GM21367 (cell line): ENCODE measurements at regions not wholly inside any gene's neighbourhood (a gene's known extent, or its start where the extent isn't known, plus 50 kb on each side); places are given as distances from the start of the nearest gene placed in this dataset.

Source experiments
- ATAC-seq: cut with Tn5 transposase; IDR thresholded peaks from one replicate; pipeline ENCODE4 v1.9.1; 2021; ENCODE audit not compliant: unreplicated experiment

DNA sequence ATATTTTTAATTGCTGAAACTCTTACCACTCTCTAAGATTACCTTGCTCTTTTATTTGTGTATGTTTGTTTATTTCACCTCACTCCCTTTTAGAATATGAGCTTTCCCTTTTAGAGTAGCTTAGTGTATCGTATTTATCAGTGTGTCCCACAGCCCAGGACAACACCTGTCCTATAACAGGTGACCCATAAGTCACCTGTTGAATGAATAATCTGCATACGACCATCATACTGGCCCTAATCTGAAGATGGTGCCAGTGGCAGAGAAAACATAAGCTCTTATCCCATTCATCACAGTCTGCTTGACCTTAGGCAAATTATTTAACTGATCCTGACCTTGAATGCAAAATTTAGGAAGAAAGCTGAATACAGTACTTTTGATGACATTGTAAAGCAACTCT, 254.6 kb upstream of the NR2F2 start:
- no peak for ATAC-seq

DNA sequence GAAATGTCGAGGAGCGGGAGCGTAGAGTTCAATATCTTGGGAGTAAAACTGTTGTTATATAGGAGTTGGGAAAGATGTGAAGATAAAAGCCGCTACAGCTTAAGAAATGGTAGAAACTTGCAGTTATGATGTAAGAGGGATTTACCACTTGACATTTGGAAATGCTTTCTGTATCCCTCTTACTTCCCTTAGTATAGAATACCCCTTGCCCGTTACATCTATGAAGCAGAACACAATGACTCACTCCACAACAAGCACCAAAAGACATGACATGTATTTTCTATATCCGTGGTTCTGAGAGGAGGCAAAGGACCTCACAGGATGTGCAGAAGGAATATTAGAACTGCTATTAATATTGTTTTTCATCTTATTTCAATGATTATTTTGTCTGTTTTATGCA, 254.2 kb upstream of the NR2F2 start:
- ATAC-seq = no peak

DNA sequence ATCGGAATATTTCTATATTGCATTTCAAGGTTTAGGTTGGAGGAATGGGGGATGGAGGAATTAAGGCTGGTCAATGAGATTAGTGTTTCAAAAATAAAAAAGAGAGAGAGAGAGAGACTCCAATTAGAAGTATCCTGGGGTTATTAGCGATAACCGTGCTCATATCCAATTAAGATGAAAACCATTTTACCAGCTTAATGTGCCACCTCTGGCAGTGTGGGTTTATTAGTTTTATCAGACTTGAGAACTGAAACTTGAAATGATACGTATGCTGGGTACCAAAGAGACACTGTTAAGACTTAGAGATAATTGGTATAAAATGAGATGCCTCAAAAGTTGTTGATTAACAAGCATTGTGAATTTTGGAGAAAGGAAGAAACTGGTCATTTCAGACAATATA, 251.5 kb upstream of the NR2F2 start:
- ATAC-seq = no peak

DNA sequence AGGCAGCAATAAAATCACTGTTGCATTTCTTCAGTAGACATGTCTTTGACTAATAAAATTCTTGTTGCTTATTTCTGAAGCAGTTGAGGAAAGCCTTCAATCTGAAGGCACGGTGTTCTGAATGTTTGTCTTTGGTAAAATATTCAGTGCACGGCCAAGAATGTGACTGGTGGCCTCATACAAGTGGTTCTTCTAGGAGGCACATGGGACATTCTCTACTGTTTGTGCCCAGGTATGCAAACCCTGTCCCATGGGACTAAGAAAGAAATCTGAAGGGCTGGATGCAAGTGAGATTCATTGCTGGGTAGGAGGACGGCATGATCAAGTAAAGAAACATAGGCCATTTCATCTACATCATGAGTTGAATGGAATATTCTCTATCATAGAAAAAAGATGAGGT, 250.6 kb upstream of the NR2F2 start:
- ATAC-seq = no peak

DNA sequence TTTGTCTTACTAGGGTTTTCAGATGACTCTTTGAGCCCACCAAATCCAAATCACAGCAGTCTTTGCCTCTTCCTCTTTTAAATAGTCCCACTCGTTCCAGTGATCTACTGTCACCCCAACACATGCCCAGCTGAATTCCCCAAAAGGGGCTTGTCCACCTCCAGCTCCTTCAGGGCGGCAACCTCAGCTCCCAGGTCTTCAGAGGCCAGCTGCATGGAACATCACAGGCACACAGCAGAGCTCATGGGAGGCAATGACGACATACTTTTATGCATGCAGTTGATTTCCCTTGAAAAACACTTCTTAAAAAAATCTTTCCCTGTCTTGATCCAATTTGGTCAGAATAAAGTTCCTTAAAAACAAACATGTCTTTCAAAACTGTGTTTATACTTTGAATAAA, 244.3 kb upstream of the NR2F2 start:
- no peak for ATAC-seq

DNA sequence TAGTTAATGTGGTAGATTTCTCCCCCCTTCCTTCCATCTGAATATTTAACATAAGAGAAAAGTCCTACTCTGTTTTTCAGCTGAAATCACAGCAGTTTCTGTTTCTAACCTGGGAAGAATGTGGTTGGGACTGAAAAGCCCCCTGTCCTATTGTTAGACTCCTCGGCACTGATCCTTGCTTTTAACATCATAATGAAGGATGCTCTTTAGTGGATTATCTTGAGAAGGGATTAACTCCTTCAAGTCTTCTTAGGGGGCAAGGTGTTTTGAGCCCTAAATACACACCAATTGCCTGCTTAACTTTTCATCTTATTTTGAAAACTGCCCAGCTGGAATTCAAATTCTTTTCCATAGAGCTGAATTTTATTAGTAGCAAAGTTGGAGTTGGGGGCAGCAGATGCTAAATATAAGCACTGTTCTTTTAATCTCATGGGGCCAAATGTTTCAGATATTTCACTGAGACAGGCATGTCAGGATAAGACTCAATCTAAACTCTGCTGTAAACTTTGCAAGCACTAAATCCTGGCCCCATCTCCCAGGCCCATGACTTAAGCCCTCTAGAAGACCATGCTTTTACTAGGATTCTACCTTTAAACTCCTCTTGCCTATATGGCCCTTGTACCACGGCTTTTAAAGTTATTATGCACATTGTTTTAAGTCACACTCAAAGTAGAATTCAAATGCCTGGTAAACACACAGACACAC, 243.2 kb upstream of the NR2F2 start:
- no peak for ATAC-seq

DNA sequence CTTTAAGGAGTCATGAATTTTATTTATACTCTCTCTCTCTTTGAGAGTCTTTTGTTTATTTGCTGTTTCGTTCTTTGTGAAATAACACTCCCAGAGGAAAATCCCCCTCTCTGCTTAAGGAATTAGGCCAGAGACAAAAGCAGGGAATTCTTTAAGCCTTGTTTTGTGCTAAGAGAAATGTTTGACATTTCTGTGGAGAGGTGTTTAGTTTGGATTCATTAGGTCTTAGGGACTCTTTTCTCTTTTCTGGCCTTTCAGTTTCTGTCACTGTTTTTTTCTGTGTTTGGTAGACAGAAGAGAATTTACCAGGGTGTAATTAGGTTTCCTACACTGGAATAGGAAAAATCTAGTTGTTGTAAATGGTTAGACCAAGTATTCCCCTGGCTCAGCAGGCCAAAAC, 241.8 kb upstream of the NR2F2 start:
- no peak for ATAC-seq

DNA sequence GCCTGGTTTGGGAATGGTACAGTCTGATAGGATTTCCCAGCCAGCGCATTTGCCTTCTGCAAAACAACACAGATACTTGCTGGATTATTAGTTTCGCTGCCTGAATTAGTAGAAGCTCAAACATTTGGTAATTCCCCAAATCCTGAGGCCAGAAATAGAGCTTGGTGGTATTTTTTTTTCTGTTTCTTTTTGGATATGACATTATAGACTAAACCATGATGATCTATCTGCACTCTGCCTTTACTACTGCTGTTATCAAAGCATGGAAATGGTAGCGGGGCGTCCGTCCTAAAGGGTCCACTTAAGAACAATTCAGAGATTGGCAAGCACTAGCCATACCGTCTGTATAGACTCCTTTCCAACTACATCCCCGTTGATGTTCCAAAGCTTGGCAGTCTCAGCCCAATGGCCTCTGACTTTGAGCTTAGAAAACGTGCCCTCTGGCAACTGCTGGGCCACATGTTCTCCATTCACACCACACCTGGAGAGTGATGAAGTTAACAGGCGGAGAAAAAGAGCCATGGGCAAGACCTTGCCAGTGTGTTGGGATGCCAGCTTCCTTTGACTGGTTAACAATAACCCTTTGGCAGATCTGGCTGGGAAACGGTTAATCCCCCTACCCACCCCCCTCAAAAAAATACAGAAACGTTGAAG, 241.0 kb upstream of the NR2F2 start:
- ATAC-seq = no peak

DNA sequence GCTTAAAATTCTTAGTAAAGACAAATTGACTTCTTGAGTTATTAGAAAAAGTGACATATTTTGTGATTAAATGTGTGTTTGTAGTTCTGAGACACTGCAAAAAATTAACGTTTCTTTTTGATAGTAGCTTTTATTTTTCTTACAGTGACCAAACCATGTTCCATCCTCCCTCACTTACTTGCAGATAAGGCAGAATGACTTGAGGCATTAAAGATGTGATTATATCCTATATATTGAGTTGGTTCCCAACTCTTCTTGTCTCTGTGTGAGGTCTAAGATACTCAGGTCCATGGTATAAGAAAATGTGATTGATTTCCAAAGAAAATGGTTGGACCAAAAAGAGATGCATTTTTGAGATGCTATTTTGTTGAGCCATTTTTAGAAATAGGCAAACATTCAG, 238.3 kb upstream of the NR2F2 start:
- ATAC-seq = no peak

DNA sequence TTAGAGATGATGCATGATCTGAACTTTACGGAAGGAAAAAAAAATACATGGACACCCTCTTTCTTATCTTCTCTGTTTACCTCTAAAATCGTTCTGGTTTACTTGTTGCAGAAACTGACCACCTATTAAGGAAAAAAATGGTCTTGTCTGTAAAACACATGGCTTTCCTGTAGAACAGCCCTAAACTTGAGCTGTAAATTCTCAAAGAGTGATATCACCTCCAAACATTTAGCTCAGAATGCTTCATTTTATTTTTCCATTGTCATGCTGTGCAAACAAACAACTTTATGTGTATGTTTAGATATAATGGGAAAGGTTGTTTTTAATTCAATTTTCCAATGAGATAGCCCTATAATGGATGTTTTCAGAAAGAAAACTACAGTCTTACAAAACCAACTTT, 237.4 kb upstream of the NR2F2 start:
- no peak for ATAC-seq

DNA sequence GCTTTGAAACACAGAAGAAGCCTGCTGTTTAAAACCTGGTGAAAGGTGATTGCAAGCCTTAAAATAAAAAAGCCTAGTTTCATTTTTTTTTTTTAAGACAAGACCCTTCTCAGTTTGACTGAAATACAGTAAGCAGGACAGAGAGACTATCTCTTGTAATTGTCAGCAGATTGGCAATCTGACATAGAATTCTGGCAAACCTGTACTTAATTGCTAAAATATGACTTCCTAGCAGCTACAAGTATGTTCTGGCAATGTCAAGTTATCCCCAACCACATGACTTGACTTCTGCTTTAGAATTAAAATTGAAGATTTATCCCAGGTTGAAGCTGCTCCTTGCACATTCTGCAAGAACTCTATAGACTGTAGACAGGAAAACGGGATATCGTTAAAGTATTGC, 232.8 kb upstream of the NR2F2 start:
- no peak for ATAC-seq

DNA sequence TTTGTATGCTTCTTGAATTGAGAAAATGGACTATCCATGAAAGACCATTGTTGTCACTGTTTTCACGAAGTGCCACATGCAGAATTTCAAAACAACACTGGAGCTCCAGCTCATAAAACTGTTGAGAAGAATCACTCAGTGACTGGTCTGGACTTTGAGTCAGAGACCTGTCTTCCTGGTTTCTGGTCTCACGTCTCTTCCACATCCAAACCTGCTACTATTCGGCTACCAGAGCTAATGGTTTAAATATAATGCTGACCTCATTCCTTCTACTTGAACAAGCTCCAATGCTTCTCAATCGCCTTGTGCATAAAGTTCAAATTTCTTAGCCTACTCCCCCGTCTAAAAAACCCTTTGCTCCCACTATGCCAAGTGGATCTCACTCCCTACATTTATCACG, 227.9 kb upstream of the NR2F2 start:
- no peak for ATAC-seq

DNA sequence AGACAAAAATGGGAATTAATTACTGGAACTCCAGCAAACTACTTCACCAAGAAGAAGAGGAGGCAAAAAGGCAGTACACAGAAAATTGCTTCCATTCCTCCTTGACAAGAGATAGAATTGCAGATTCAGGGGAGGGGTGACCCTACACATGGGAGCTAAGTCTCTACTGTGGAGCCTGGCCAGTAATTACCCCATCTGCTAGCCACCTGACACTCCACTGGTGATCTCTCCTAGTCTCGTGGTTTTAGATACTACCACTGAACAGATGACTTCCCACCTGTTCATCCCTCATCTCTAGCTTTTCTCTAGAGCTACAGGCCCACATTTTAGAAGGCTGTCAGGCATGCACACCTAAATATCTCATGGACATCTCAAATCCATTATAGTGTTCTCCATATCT, 224.3 kb upstream of the NR2F2 start:
- no peak for ATAC-seq

DNA sequence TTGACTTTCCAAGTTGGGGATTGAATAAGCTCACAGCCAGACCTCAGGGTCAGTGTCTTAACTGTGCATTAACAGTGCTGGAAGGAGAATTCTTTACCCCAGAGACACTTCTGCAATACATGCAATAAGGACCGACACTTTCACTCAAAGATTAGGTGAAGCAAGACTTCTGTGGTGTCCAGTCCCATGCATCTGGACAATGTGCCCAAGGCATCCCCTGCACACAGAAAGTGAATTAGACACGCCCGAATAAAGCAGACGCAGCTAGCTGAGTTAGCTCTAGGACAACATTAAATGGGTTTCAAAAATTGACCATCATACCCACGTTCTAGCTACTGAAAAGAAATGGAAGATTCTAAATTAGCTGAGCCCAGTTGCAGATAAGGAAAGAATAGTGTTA, 223.9 kb upstream of the NR2F2 start:
- no peak for ATAC-seq

DNA sequence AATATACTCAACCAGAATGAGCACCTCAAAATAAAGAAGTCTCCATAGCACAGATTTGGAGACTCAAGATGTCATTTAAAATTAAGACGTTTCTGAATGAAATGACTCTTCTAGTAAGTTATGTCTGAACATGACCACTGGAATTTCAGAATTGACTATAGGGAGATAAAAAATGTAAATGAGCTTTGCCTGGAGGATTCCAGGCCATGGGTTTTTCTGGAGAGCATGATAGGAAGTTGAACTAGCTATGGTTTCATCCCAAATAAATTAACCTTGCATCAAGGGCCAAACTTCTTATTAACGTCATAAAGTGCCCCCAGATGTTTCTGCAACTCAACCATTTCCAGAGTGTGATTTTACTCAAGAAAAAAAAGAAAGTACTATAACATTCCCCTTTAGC, 222.6 kb upstream of the NR2F2 start:
- no peak for ATAC-seq

DNA sequence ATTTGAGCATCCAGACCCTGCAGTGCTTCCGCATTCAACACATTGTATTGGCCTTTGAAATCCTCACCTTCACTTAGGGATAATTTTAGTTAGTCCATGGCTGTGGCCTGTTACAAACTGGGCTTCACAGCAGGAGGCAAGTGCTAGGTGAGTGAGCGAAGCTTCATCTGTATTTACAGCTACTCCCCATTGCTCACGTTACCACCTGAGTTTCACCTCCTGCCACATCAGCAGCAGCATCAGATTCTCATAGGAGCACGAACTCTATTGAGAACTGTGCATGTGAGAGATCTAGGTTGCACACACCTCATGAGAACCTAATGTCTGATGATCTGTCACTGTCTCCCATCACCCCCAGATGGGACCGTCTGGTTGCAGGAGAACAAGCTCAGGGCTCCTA, 222.1 kb upstream of the NR2F2 start:
- ATAC-seq = no peak

DNA sequence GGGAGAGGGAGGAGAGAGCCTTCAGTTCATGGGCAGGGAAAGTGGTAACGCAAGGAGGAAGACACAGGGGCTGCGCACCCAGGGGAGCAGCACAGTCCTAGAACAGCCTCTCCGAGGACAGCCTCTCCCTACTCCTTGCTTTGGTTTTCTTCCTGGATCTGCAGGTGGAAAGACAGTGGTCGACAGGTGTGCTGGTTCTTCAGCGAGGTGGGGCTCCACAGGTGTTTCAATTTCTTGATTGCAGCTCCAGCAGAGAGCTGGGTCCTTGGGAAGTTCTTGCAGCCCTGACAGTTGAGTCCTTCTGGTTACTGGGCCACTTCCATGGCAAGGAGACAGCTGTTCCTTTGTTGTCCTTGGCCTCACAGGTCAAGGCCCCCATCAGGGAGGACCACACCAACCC, 220.7 kb upstream of the NR2F2 start:
- ATAC-seq = no peak

DNA sequence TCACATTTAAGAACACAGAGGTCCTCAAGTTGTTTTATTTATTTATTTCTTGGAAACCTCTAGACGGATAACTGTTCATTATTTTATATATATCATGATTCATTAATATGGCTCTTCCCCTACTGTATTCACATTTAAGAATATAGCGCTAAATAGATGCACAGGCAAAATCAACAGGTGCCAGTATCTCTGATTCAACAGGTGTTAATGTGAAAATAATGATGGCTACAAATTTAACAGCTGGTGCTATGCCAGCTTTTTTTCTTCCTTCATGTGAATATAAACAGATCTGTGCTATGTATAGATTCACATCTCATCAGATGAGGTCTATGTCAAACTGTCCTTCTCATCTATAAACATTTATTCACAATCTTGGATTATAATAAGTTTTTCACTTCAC, 218.5 kb upstream of the NR2F2 start:
- ATAC-seq = no peak

DNA sequence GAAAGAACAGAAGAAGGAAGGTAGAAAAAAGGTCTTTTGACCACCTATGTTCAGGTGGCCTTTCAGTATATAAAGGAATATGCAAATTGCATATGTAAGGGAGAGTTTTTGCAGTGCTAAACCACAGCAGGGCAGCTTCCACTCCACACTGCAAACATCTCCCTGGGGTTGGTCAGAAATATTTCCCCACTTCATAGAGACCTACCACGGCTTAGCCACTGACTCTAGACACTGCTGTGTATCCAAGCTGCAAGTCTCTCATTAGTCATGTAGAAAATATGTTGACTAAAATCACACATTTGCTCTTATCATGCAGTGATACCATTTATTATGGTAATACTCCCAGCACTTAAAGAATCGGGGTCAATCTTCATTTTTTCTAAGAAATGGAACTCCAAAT, 214.9 kb upstream of the NR2F2 start:
- no peak for ATAC-seq

DNA sequence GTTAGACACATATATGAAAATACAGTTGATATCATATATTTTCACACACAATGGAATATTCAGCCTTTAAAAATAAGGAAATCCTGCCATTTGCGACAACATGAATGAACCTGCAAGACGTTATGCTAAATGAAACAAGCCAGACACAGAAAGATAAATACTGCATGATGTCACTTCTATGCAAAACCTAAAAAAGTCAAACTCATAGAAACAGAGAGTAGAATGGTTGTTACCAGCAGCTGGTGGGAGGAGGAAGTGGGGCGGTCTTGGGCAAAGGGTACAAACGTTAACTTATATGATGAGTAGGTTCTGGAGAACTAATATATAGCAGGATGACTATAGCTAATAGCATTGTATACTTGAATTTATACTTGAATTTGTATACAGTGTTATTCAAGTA, 213.2 kb upstream of the NR2F2 start:
- ATAC-seq = no peak

DNA sequence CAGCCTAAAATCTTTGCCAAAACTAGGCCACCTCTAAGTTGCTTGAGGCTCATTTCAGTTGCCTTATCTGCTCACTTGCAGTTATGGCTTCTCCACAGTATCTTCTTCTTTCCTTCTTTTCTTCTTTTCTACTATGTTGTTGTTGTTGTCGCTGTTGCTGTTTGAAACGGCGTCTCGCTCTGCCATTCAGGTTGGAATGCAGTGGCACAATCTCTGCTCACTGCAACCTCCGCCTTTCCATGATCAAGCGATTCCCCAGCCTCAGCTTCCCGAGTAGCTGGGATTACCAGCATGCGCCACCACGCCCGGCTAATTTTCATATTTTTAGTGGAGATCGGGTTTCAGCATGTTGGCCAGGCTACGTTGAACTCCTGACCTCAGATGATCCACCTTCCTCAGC, 210.8 kb upstream of the NR2F2 start:
- no peak for ATAC-seq

DNA sequence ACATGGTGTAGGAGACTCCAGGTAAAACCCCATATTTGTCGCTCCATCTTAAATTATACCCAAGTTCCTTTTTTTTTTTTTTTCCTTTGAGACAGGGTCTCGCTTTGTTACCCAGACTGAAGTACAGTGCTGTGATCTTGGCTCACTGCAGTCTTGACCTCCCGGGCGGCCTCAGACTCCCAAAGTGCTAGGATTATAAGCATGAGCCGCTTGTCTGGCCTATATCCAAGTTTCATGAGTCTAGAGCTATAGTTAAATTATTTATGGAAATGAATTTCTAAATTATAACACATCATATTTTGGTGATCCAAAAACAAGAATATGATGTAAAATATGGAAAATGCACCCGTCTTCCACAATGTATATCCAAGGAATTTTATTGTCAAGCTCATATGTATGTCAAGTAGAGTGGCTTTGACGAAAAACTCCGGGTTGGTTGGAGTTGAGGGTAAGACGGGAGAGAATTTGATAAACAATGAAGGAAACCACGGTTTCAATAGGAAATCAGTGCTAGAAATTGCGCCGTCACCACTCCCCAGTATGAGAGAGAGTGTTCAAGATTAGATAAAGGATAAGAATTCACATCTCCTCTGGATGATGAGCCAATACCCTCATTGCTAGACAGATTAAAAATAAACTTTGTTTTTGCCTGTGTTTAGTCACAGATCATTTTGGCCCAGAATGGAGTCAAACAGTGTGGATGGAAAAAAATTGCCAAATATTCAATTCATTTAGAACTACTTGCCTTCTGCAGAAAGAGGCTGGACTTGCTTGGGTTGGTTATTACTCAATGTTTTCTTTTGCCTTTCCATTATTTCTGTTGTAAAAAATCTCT, 209.2 kb upstream of the NR2F2 start:
- ATAC-seq = no peak
